Choroid plexus epithelial cell (primary cell): ENCODE measurements at regions not wholly inside any gene's neighbourhood (a gene's known extent, or its start where the extent isn't known, plus 50 kb on each side); places are given as distances from the start of the nearest gene placed in this dataset.

Experiments used
- DNase-seq: peaks from one replicate; pipeline ENCODE4 v3.0.0-alpha.2; 2010; ENCODE audit warnings: low read depth
- H3K4me3 ChIP-seq: 2 replicates; pipeline ENCODE4 v1.5.1; 2011; ENCODE audit warnings: low read depth, mild to moderate bottlenecking, control low read depth, low read length, moderate library complexity
- CTCF ChIP-seq: conservative IDR thresholded peaks from 2 replicates; pipeline ENCODE4 v1.5.1; 2011; ENCODE audit warnings: low read depth, mild to moderate bottlenecking, control low read depth, inconsistent platforms, low read length, moderate library complexity

DNA sequence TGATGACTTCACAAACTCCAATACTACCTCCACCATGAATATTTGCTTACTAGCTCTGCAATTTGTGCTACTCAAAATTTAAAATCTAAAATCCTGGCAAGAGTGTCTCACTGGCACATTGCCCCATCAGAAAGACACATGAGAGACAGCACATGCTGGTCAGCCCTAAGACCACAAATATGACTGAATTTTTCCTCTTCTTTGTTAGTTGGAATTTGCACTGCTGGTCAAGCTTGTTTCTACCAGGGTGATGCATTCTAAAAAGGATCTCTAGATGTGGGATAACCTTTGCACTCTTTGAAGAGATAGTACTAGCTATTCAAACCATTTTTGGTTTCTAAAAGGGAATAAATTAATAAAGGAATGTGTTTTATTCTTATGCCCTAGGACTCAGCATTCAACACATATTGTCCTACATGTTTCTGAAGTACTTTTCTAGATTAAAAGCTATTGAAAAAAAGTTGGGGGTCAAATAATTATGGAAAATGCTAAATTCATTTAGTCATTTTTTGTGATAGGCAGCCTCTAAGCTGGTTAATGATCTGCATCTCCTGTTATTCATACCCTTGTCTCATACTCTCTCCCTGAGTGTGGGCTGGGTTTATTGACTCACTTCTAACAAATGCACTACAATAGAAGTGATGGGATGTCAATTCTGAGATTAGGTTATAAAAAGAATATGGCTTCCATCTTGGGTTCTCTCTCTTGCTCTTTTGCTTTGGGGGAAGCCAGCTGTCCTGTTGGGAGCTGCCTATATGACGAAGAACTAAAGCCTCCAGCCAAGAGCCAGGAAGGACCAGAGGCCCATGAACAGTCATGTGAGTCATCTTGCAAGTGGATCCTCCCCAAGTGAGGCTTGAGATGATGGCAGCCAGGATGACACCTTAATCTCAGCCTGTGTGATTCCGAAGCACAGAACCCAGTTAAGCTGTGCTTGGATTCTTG, 211.5 kb upstream of the CRY1 start:
- TF ChIP-seq CTCF = no peak
- H3K4me3 ChIP-seq = no peak overlapping the region
- DNase-seq = peak; percentile 19

DNA sequence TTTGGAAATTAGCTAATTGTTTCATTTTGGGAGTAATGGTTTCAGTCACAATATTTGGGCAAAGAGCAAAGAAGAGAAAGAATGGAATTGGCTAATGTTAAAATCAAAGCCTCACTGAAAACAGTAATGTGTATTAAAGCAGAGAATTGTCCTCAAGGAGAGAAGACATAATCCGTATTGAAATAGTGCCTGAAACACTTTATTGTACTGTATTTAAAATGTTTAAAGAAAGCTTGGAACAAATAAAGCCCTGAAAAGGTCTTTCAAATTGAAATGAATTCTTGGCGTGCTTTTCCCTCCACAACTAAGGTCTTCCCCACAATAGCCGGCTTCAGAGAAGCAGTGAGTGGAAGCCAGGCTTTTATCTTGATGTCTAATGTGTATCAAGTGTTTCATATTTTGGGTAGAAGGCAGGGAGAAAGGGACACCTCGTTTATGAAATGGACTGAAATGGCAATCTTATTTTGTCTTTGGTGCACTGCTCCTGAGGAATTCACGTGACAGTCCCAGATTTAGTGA, 212.9 kb upstream of the CRY1 start:
- no peak for TF ChIP-seq CTCF
- DNase-seq = no peak
- H3K4me3 ChIP-seq = no peak overlapping the region

DNA sequence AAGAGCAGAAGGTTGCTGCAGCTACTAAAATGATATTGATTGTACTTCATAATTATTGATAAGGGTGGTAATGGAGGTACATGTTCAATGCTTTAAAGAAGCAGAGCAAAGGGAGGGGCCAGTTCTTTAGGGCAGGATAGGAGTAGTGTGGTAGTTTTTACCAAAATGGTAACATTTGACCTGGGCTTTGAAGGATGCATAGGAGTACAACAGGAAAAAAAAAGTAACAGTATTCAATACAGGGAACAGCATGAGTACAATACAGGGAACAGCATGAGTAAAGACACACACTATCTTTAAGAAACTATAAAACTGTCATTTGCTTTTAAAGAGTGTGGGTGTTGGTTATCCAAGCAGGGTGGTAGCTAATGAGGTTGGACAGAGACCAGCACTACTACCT, 215.0 kb upstream of the CRY1 start:
- no peak for TF ChIP-seq CTCF
- no peak overlapping the region for H3K4me3 ChIP-seq
- no peak for DNase-seq

DNA sequence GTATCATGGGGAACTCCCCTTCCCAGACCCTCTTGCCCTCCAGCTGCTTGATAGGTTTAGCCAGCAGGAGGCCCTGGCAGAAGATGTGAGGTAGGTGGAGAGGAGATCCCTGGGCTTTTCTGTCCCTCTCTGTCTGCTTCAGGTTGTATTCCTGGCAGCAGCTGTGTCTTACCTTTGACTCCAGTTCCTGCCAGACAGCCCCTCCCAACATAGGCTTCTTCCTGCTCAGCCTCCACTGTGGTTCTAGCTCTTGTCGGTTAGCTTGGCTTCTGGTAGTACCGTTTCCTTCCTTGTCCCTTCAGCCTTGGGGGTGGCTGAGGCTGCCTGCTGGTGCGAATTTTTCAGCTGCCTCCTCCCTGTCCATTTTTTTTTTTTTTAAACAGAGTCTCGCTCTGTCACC, 215.7 kb upstream of the CRY1 start:
- DNase-seq = no peak
- no peak for TF ChIP-seq CTCF
- no peak overlapping the region for H3K4me3 ChIP-seq

DNA sequence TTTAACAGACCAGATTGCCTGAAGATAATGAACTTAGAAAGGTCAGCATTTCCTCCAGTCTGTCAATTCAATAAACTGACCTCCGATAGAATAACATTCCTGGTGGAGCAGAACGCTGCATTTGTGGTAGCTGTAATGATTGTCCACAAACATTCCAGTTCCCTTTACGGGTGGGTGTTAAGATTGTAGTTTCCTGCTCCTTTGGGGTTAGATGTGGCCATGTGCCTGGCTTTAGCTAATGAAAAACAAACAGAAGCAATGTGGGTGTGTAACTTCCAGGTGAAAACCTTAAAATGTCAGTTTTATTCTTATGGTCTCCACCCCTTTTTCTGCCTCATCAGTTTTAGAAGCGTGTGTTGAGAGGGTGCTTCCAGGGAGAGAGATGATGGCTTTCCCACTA, 217.3 kb upstream of the CRY1 start:
- H3K4me3 ChIP-seq = no peak overlapping the region
- TF ChIP-seq CTCF = no peak
- no peak for DNase-seq

- no peak overlapping the region for H3K4me3 ChIP-seq
- no peak for DNase-seq
- TF ChIP-seq CTCF = no peak
These were observed 218.3 kb upstream of the CRY1 start for GRCh38 chr12:107311682-107312081.
